BE2C (cell line): ENCODE measurements at regions not wholly inside any gene's neighbourhood (a gene's known extent, or its start where the extent isn't known, plus 50 kb on each side); places are given as distances from the start of the nearest gene placed in this dataset.

ENCODE experiments used
- DNase-seq: peaks from one replicate; pipeline ENCODE4 v3.0.0-alpha.2; 2020
- H3K27me3 ChIP-seq: fragments of 250-450 bp; sonication (Bioruptor Pico); 2 replicates; pipeline ENCODE4 v1.5.1; 2020; ENCODE audit warnings: mild to moderate bottlenecking
- H3K36me3 ChIP-seq: fragments of 250-450 bp; sonication (Bioruptor Pico); 2 replicates; pipeline ENCODE4 v1.5.1; 2020; ENCODE audit warnings: mild to moderate bottlenecking
- H3K4me1 ChIP-seq: fragments of 250-450 bp; sonication (Bioruptor Pico); 2 replicates; pipeline ENCODE4 v1.5.1; 2020
- H3K4me3 ChIP-seq: 2 replicates; pipeline ENCODE4 v1.5.1; 2011; ENCODE audit warnings: low read depth, low read length
- H3K9me3 ChIP-seq: fragments of 250-450 bp; sonication (Bioruptor Pico); 2 replicates; pipeline ENCODE4 v1.5.1; 2020
- TF ChIP-seq, protein P1 (sequence below): IDR thresholded peaks from 2 replicates; pipeline ENCODE4 v1.5.1; 2012; ENCODE audit warnings: mild to moderate bottlenecking, low read depth, low read length

- Histone ChIP-seq H3K36me3 (no peaks in the 10 kb centered on the region), H3K27me3 (no peaks in the 10 kb centered on the region), H3K4me3 (no peak overlapping the region), H3K4me1 (peaks cover 3% of the 10 kb centered on the region), H3K9me3 (no peaks in the 10 kb centered on the region)
- TF ChIP-seq, protein P1, sequence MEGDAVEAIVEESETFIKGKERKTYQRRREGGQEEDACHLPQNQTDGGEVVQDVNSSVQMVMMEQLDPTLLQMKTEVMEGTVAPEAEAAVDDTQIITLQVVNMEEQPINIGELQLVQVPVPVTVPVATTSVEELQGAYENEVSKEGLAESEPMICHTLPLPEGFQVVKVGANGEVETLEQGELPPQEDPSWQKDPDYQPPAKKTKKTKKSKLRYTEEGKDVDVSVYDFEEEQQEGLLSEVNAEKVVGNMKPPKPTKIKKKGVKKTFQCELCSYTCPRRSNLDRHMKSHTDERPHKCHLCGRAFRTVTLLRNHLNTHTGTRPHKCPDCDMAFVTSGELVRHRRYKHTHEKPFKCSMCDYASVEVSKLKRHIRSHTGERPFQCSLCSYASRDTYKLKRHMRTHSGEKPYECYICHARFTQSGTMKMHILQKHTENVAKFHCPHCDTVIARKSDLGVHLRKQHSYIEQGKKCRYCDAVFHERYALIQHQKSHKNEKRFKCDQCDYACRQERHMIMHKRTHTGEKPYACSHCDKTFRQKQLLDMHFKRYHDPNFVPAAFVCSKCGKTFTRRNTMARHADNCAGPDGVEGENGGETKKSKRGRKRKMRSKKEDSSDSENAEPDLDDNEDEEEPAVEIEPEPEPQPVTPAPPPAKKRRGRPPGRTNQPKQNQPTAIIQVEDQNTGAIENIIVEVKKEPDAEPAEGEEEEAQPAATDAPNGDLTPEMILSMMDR = no peak
- DNase-seq = no peak
Observed at GRCh38 chr20:48382304-48382703, 445.5 kb downstream of the PREX1 start.

GRCh38 chr20:48381353-48382120, 446.3 kb downstream of the PREX1 start:
- Histone ChIP-seq H3K4me3 (no peak overlapping the region), H3K36me3 (no peaks in the 10 kb centered on the region), H3K4me1 (peaks cover 3% of the 10 kb centered on the region), H3K9me3 (no peaks in the 10 kb centered on the region), H3K27me3 (no peaks in the 10 kb centered on the region)
- no peak for DNase-seq
- TF ChIP-seq, protein P1 = no peak

DNA sequence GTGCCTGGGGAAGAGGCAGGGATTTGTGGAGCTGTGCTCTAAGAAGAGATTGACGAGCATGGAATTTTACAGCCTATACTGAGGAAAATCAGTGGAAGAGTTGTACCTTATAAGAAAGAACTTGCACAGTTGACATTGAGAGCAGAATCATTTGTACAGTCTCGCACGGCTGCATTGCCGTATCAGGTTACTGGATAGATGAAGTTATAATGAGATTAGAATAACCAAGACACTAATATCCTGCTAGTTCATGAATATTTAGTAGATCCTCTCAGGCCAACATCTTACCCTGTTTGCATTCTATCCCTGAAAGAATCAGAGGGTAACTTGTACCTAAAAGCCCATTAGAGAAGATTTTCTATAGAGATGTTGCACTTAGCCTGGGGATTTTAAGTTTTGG, 447.1 kb downstream of the PREX1 start:
- no peaks in the 10 kb centered on the region for H3K36me3 ChIP-seq
- no peak for DNase-seq
- TF ChIP-seq, protein P1 = no peak
- H3K4me1 ChIP-seq = peaks cover 3% of the 10 kb centered on the region
- no peaks in the 10 kb centered on the region for H3K9me3 ChIP-seq
- no peak overlapping the region for H3K4me3 ChIP-seq
- no peaks in the 10 kb centered on the region for H3K27me3 ChIP-seq

DNA sequence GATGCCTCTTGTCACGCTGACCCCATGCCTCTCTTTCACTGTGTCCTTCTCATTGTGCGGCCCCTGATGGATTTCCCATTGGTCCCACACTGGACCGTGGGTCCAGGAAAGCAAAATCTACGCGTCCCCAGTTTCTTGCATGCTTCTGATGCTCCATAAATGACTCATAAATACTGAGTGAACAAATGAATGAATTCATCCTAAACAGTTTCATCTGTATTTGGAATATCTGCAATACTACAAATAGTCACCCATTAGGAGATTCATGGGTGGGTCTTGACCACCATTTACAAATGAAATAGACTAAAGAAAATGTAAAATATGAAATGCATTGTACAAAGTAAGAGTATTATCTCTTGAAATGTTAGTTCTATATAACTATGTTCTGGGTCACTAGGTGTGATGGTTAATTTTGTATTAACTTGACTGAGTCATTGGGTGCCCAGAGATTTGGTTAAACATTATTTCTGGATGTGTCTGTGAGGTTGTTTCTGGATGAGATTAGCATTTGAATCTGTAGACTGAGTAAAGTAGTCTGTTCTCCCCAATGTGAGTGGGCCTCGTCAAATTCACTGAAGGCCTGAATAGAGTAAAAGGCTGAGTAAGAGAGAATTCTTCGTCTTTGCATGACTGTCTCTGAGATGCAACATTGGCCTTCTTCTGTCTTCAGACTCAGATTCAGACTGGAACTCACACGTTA, 448.7 kb downstream of the PREX1 start:
- Histone ChIP-seq H3K27me3 (no peaks in the 10 kb centered on the region), H3K4me3 (no peak overlapping the region), H3K4me1 (peaks cover 3% of the 10 kb centered on the region), H3K36me3 (no peaks in the 10 kb centered on the region), H3K9me3 (no peaks in the 10 kb centered on the region)
- DNase-seq = no peak
- TF ChIP-seq, protein P1 = no peak

- DNase-seq = no peak
- Histone ChIP-seq H3K27me3 (no peaks in the 10 kb centered on the region), H3K9me3 (no peaks in the 10 kb centered on the region), H3K4me1 (peaks cover 3% of the 10 kb centered on the region), H3K4me3 (no peak overlapping the region), H3K36me3 (no peaks in the 10 kb centered on the region)
- TF ChIP-seq, protein P1 = no peak
Observed at GRCh38 chr20:48377940-48378339, 449.9 kb downstream of the PREX1 start.

DNA sequence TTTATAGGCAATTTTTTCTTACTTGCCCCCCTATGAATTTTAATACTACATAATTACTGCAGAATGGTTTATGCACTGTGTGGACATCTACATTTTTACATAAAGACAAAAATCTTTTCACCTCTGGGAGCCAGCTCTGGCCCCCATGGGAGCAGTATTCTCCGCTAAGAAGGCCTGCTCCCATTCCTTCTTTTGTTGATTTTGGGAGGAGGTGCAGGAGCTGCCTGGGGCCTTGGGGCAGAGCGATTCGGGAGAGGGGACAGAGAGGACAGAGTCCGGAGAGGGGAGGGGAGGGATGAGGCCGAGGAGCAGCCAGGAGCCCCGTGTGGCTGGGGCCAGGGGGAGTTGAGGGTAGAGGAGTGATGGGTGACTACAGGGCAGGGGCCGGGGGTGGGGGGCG, 452.0 kb downstream of the PREX1 start:
- H3K27me3 ChIP-seq = no peaks in the 10 kb centered on the region
- DNase-seq = no peak
- no peaks in the 10 kb centered on the region for H3K4me1 ChIP-seq
- H3K9me3 ChIP-seq = no peaks in the 10 kb centered on the region
- TF ChIP-seq, protein P1 = no peak
- no peaks in the 10 kb centered on the region for H3K36me3 ChIP-seq
- H3K4me3 ChIP-seq = no peak overlapping the region
